K562 (cell line): ENCODE measurements at regions not wholly inside any gene's neighbourhood (a gene's known extent, or its start where the extent isn't known, plus 50 kb on each side); places are given as distances from the start of the nearest gene placed in this dataset.
"Not testable (repeated sequence)": the region's sequence is repeated elsewhere in the genome, so short reads cannot be mapped to it uniquely, and the experiment has no call there.

Experiments
- ATAC-seq: fragments of 200-7000 bp; cut with Tn5 transposase; 3 replicates; pipeline ENCODE4 v1.9.1; 2020; ENCODE audit warnings: moderate library complexity
- BruUV-seq: library from RNA; stranded (reverse); fragments of 400-500 nt; replicated peaks from 2 replicates; lab custom pipeline; 2021; lab: Mats Ljungman, UMichigan
- CTCF ChIA-PET: fragments of 300-600 bp; formaldehyde crosslinking; extraction: SDS; loops from one replicate; lab custom pipeline; 2021; ENCODE audit warnings: low intra/inter-chr PET ratio; lab: Yijun Ruan, JAX
- POLR2A ChIA-PET: fragments of 300-600, 350-650 bp; sonication (Branson Sonifier 250); formaldehyde crosslinking; extraction: SDS; loops from one replicate; lab custom pipeline; 2021; ENCODE audit warnings: antibody characterized with exemption, inconsistent platforms; lab: Yijun Ruan, JAX
- DNase-seq, 4 experiments: peaks; one replicate each; pipeline versions ENCODE4 v3.0.0 to v3.0.0-alpha.2; 2011 to 2018; ENCODE audit warnings: low spot score in 3 of 4, mixed read lengths in 3 of 4; ENCODE audit errors: extremely low read depth in 1 of 4
- FAIRE-seq: peaks from 2 replicates; lab custom pipeline; 2011; peaks lifted over from hg19 to GRCh38; lab: Jason Lieb, UNC
- H2AFZ ChIP-seq: 2 replicates; pipeline ENCODE4 v1.6.0; 2011; ENCODE audit warnings: low read depth, low read length, control low read depth, inconsistent platforms
- H3K27ac ChIP-seq: fragments of 200-600 bp; 3 replicates; pipeline ENCODE4 v1.8.0; 2011; ENCODE audit warnings: low read depth, mild to moderate bottlenecking, control low read depth, inconsistent platforms, low read length, moderate library complexity, mixed read lengths; ENCODE audit errors: extremely low read depth
- H3K27me3 ChIP-seq, 2 experiments: fragments of 300-600 bp in 1 of 2; 2 replicates in 1 of 2; 3 replicates in 1 of 2; pipeline versions ENCODE4 v1.6.0 to v1.8.0; 2011; ENCODE audit warnings: inconsistent platforms in 2 of 2, low read length in 2 of 2, mild to moderate bottlenecking in 1 of 2, mixed read lengths in 1 of 2, moderate library complexity in 1 of 2; ENCODE audit not compliant: control insufficient read depth in 2 of 2, insufficient read depth in 2 of 2
- H3K36me3 ChIP-seq: fragments of 300-600 bp; 3 replicates; pipeline ENCODE4 v1.8.0; 2011; ENCODE audit warnings: mild to moderate bottlenecking, low read length, inconsistent platforms; ENCODE audit not compliant: control insufficient read depth, insufficient read depth
- H3K4me1 ChIP-seq, 2 experiments: fragments of 200-600 bp in 1 of 2; replicated peaks in 1 of 2; 2 replicates in 1 of 2; 3 replicates in 1 of 2; pipeline versions ENCODE4 v1.5.1 to v1.8.0; 2011; ENCODE audit warnings: inconsistent platforms in 2 of 2, low read length in 2 of 2, mild to moderate bottlenecking in 1 of 2, mixed read lengths in 1 of 2, moderate library complexity in 1 of 2; ENCODE audit not compliant: control insufficient read depth in 2 of 2, insufficient read depth in 2 of 2
- H3K4me2 ChIP-seq: 2 replicates; pipeline ENCODE4 v1.6.1; 2011; ENCODE audit warnings: low read length, control low read depth, inconsistent platforms, mixed read lengths; ENCODE audit not compliant: insufficient read depth
- H3K4me3 ChIP-seq: fragments of 200-600 bp; sonication (generic), shearing (Covaris generic); 2 replicates; pipeline ENCODE4 v1.5.1; 2016; ENCODE audit warnings: control low read depth, inconsistent platforms
- H3K79me2 ChIP-seq: fragments of 200-600 bp; 3 replicates; pipeline ENCODE4 v1.8.0; 2011; ENCODE audit warnings: low read length, inconsistent platforms; ENCODE audit not compliant: control insufficient read depth, insufficient read depth
- H3K9ac ChIP-seq, 2 experiments: 2 replicates each; pipeline versions ENCODE4 v1.6.0 to v1.6.1; 2011; ENCODE audit warnings: low read depth in 2 of 2, low read length in 2 of 2, control low read depth in 1 of 2, inconsistent platforms in 1 of 2, mild to moderate bottlenecking in 1 of 2, mixed read lengths in 1 of 2; ENCODE audit not compliant: insufficient read depth in 1 of 2
- H3K9me1 ChIP-seq: one replicate; pipeline ENCODE4 v1.6.0; 2011; ENCODE audit warnings: inconsistent platforms, mild to moderate bottlenecking, low read length, moderate library complexity; ENCODE audit not compliant: control insufficient read depth, insufficient read depth
- H3K9me3 ChIP-seq: replicated peaks from 2 replicates; pipeline ENCODE4 v1.5.1; 2011; ENCODE audit warnings: low read depth, low read length, inconsistent platforms; ENCODE audit not compliant: control insufficient read depth, insufficient read depth
- H4K20me1 ChIP-seq: replicated peaks from 2 replicates; pipeline ENCODE4 v1.6.1; 2011; ENCODE audit warnings: low read length, inconsistent platforms, mixed read lengths; ENCODE audit not compliant: control insufficient read depth, insufficient read depth
- ASH1L ChIP-seq: fragments of 450-650 bp; IDR thresholded peaks from 2 replicates; pipeline ENCODE4 v1.6.1; 2018; ENCODE audit warnings: borderline replicate concordance, mild to moderate bottlenecking, low read depth; ENCODE audit not compliant: partially characterized antibody
- BRD4 ChIP-seq: fragments of 200-600 bp; sonication (generic); IDR thresholded peaks from 2 replicates; pipeline ENCODE4 v1.6.1; 2017; ENCODE audit warnings: inconsistent platforms
- ELF1 ChIP-seq: fragments of 200-800 bp; sonication (Bioruptor generic); IDR thresholded peaks from 2 replicates; pipeline ENCODE4 v1.6.1; 2016; ENCODE audit warnings: missing genetic modification characterization, missing compliant biosample characterization
- GTF2E2 ChIP-seq: fragments of 200-800 bp; sonication (Bioruptor generic); IDR thresholded peaks from 2 replicates; pipeline ENCODE4 v1.6.1; 2016; ENCODE audit warnings: missing genetic modification characterization, missing compliant biosample characterization
- ILF3 ChIP-seq: fragments of 450-650 bp; IDR thresholded peaks from 2 replicates; pipeline ENCODE4 v1.6.1; 2018; ENCODE audit warnings: antibody characterized with exemption, mild to moderate bottlenecking, moderate library complexity, borderline replicate concordance
- LEF1 ChIP-seq: fragments of 450-650 bp; IDR thresholded peaks from 2 replicates; pipeline ENCODE4 v1.6.1; 2016; ENCODE audit warnings: mild to moderate bottlenecking
- MNT ChIP-seq, 2 experiments: fragments of 450-650 bp; conservative IDR thresholded peaks; 2 replicates each; pipeline ENCODE4 v1.6.1; 2017; ENCODE audit warnings: mild to moderate bottlenecking in 2 of 2, moderate library complexity in 2 of 2
- MYC ChIP-seq, 2 experiments: fragments of 250-450 bp in 1 of 2; sonication (Bioruptor Pico) in 1 of 2; IDR thresholded peaks; 2 replicates each; pipeline versions ENCODE4 v1.5.1 to v1.6.1; 2012 to 2021; ENCODE audit warnings: low read depth in 2 of 2, borderline replicate concordance in 1 of 2, improper control_type of control experiment in 1 of 2, low read length in 1 of 2, mild to moderate bottlenecking in 1 of 2, moderate library complexity in 1 of 2
- NEUROD1 ChIP-seq: fragments of 150-350 bp; IDR thresholded peaks from 2 replicates; pipeline ENCODE4 v1.6.1; 2014; ENCODE audit warnings: borderline replicate concordance, low read length, low read depth; ENCODE audit not compliant: partially characterized antibody
- ZKSCAN8 ChIP-seq: fragments of 200-800 bp; sonication (Bioruptor generic); IDR thresholded peaks from 2 replicates; pipeline ENCODE4 v1.6.1; 2016; ENCODE audit warnings: missing genetic modification characterization, missing compliant biosample characterization
- WGBS: fragments of 100-300 bp; shearing (Covaris generic); methylation state at CpG from one replicate; pipeline ENCODE4 v1.1.6; 2016; ENCODE audit warnings: low coverage, mixed read lengths; ENCODE audit not compliant: insufficient coverage; ENCODE audit errors: missing lambda C conversion rate; 5-methylcytosine and 5-hydroxymethylcytosine counted together
- in situ Hi-C: fragments of 300-500 bp; cut with MboI; formaldehyde crosslinking; loops from 4 replicates; pipeline ENCODE4 v1.15.0; 2018; ENCODE audit warnings: inconsistent platforms, mixed read lengths
- intact Hi-C: fragments of 100-400 bp; cut with micrococcal nuclease; formaldehyde crosslinking; loops from 2 replicates; pipeline ENCODE4 v1.14.2; 2022
- TF ChIP-seq, protein P1 (sequence below): fragments of 200-800 bp; sonication (Bioruptor generic); IDR thresholded peaks from 2 replicates; pipeline ENCODE4 v1.6.1; 2016; ENCODE audit warnings: missing genetic modification characterization, missing compliant biosample characterization

- H3K27me3 ChIP-seq; H3K9me3 ChIP-seq; H3K9me1 ChIP-seq; CTCF ChIA-PET; BruUV-seq; TF ChIP-seq MYC (IDR thresholded peaks at IDR 0.05; ENCODE audit: low read depth, low read length): not testable (repeated sequence)
- ATAC-seq = peak; percentile 82
- H3K4me1 ChIP-seq = peaks cover 13 to 15% of the 10 kb centered on the region in 2 experiments; a peak in 4 of 5 replicates
- intact Hi-C loops = loop anchor here (2.0 to 10.0 kb wide), 5 partner anchors 21 to 1627 kb away; a partner anchor contains a TSS
- peak overlapping the region in 1 of 2 experiments; percentile 84; a peak in 2 of 4 replicates for H3K9ac ChIP-seq
- POLR2A ChIA-PET = interaction anchor here (0.6 to 11.9 kb wide), 21 partner anchors 7 to 699 kb away, joined by 3 to 826 read pairs (median 5); a partner anchor contains a TSS
- FAIRE-seq = peak; percentile 96
- peaks cover 18% of the 10 kb centered on the region; the same call in 1 of the 2 replicates for H4K20me1 ChIP-seq
- in situ Hi-C loops = loop anchor here (10.0 kb wide), 1 partner anchor 1707 kb away; a partner anchor contains a TSS
- WGBS = 2% methylated on average over 12 of the region's 26 CpGs
- 0 out of 2 replicates have a peak overlapping the region, but pooled peaks have one; percentile 22 for H2AFZ ChIP-seq
- H3K4me2 ChIP-seq = peak overlapping the region; percentile 49; the same call in 1 of the 2 replicates
- peaks cover 75% of the 10 kb centered on the region for H3K79me2 ChIP-seq
- peaks cover 48% of the 10 kb centered on the region for H3K36me3 ChIP-seq
- DNase-seq = peak in 1 of 4 experiments; percentile 82
- H3K27ac ChIP-seq = peak overlapping the region; percentile 89; the same call in 2 of the 3 replicates
- H3K4me3 ChIP-seq = peak overlapping the region; percentile 9; the same call in 1 of the 2 replicates
- TF ChIP-seq NEUROD1 (peak; percentile 59), BRD4 (0 out of 2 replicates have a peak, but pooled peaks have one; percentile 47), MYC (CRISPR knock-in tag; IDR thresholded peaks at IDR 0.05; ENCODE audit: borderline replicate concordance, low read depth) (0 out of 2 replicates have a peak, but pooled peaks have one; percentile 28), ASH1L (peak; percentile 82), LEF1 (peak; percentile 70), ZKSCAN8 (0 out of 2 replicates have a peak, but pooled peaks have one; percentile 52), ELF1 (peak; percentile 65), GTF2E2 (tag) (0 out of 2 replicates have a peak, but pooled peaks have one; percentile 79), MNT (conservative IDR thresholded peaks at IDR 0.05) (peak; percentile 57 to 59; a peak in 2 of 4 replicates), ILF3 (peak; percentile 64; the same call in 1 of the 2 replicates)
- TF ChIP-seq, protein P1, sequence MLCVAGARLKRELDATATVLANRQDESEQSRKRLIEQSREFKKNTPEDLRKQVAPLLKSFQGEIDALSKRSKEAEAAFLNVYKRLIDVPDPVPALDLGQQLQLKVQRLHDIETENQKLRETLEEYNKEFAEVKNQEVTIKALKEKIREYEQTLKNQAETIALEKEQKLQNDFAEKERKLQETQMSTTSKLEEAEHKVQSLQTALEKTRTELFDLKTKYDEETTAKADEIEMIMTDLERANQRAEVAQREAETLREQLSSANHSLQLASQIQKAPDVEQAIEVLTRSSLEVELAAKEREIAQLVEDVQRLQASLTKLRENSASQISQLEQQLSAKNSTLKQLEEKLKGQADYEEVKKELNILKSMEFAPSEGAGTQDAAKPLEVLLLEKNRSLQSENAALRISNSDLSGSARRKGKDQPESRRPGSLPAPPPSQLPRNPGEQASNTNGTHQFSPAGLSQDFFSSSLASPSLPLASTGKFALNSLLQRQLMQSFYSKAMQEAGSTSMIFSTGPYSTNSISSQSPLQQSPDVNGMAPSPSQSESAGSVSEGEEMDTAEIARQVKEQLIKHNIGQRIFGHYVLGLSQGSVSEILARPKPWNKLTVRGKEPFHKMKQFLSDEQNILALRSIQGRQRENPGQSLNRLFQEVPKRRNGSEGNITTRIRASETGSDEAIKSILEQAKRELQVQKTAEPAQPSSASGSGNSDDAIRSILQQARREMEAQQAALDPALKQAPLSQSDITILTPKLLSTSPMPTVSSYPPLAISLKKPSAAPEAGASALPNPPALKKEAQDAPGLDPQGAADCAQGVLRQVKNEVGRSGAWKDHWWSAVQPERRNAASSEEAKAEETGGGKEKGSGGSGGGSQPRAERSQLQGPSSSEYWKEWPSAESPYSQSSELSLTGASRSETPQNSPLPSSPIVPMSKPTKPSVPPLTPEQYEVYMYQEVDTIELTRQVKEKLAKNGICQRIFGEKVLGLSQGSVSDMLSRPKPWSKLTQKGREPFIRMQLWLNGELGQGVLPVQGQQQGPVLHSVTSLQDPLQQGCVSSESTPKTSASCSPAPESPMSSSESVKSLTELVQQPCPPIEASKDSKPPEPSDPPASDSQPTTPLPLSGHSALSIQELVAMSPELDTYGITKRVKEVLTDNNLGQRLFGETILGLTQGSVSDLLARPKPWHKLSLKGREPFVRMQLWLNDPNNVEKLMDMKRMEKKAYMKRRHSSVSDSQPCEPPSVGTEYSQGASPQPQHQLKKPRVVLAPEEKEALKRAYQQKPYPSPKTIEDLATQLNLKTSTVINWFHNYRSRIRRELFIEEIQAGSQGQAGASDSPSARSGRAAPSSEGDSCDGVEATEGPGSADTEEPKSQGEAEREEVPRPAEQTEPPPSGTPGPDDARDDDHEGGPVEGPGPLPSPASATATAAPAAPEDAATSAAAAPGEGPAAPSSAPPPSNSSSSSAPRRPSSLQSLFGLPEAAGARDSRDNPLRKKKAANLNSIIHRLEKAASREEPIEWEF = peak; percentile 50; the same call in 1 of the 2 replicates
These were observed 80.6 kb downstream of the OR2B2 start for GRCh38 chr6:27831434-27832081.
